Urinary bladder (tissue), 3 donors: ENCODE measurements at regions not wholly inside any gene's neighbourhood (a gene's known extent, or its start where the extent isn't known, plus 50 kb on each side); places are given as distances from the start of the nearest gene placed in this dataset.
"Not testable (repeated sequence)": the region's sequence is repeated elsewhere in the genome, so short reads cannot be mapped to it uniquely, and the experiment has no call there.

ENCODE experiments used
- DNase-seq: peaks from one replicate; pipeline ENCODE4 v3.0.0-alpha.2; 2015; ENCODE audit errors: extremely low spot score
- H3K27ac ChIP-seq: one replicate; pipeline ENCODE4 v1.5.1; 2013; ENCODE audit warnings: low read depth, mild to moderate bottlenecking, moderate library complexity
- H3K36me3 ChIP-seq: one replicate; pipeline ENCODE4 v1.6.1; 2013; ENCODE audit warnings: mild to moderate bottlenecking, moderate library complexity; ENCODE audit not compliant: insufficient read depth
- H3K4me1 ChIP-seq: one replicate; pipeline ENCODE4 v1.6.1; 2013; ENCODE audit warnings: mild to moderate bottlenecking, moderate library complexity; ENCODE audit not compliant: insufficient read depth
- H3K4me3 ChIP-seq: one replicate; pipeline ENCODE4 v1.5.1; 2013; ENCODE audit warnings: low read depth, low read length
- WGBS: extraction: QIAGEN DNeasy Blood & Tissue Kit; methylation state at CpG from one replicate; pipeline ENCODE4 v1.1.7; 2013; 5-methylcytosine and 5-hydroxymethylcytosine counted together
- donor health status: healthy with polysubstance abuse.
- donor health status: healthy.

GRCh38 chr16:73966851-73967250 lies 329.8 kb upstream of the PSMD7 start:
- 82% methylated on average over 5 of the region's 5 CpGs for WGBS

GRCh38 chr16:73965591-73965990 lies 331.0 kb upstream of the PSMD7 start:
- WGBS, result 95% methylated on average over 3 of the region's 3 CpGs

More at GRCh38 chr16:73966851-73967250, 329.8 kb upstream of the PSMD7 start:
- H3K4me1 ChIP-seq, result no peaks in the 10 kb centered on the region
- H3K36me3 ChIP-seq, result no peaks in the 10 kb centered on the region
- no peak for DNase-seq
- H3K27ac ChIP-seq, result no peak overlapping the region
- H3K4me3 ChIP-seq, result no peak overlapping the region

GRCh38 chr16:73956587-73957494 lies 339.8 kb upstream of the PSMD7 start:
- no peaks in the 10 kb centered on the region for H3K4me1 ChIP-seq
- DNase-seq, result peak; percentile 57
- WGBS, result 30% methylated on average over 10 of the region's 10 CpGs
- H3K36me3 ChIP-seq, result no peaks in the 10 kb centered on the region
- no peak overlapping the region for H3K4me3 ChIP-seq
- no peak overlapping the region for H3K27ac ChIP-seq

More at GRCh38 chr16:73965591-73965990, 331.0 kb upstream of the PSMD7 start:
- Histone ChIP-seq H3K4me3 (no peak overlapping the region), H3K4me1 (no peaks in the 10 kb centered on the region), H3K27ac (no peak overlapping the region), H3K36me3 (no peaks in the 10 kb centered on the region)
- no peak for DNase-seq

GRCh38 chr16:73955702-73956101 lies 340.9 kb upstream of the PSMD7 start:
- no peak overlapping the region for H3K4me3 ChIP-seq
- DNase-seq, result no peak
- no peaks in the 10 kb centered on the region for H3K4me1 ChIP-seq
- H3K27ac ChIP-seq, result no peak overlapping the region
- H3K36me3 ChIP-seq, result no peaks in the 10 kb centered on the region
- 39% methylated on average over 11 of the region's 11 CpGs for WGBS

- H3K4me3 ChIP-seq, result no peak overlapping the region
- no peak overlapping the region for H3K27ac ChIP-seq
- no peak for DNase-seq
- 84% methylated on average over 1 of the region's 1 CpG for WGBS
- no peaks in the 10 kb centered on the region for H3K36me3 ChIP-seq
- H3K4me1 ChIP-seq, result no peaks in the 10 kb centered on the region
Measured at GRCh38 chr16:73955255-73955654, 341.4 kb upstream of the PSMD7 start.

- H3K27ac ChIP-seq, result no peak overlapping the region
- no peak for DNase-seq
- no peaks in the 10 kb centered on the region for H3K36me3 ChIP-seq
- WGBS, result 19% methylated on average over 3 of the region's 3 CpGs
- no peaks in the 10 kb centered on the region for H3K4me1 ChIP-seq
- H3K4me3 ChIP-seq, result no peak overlapping the region
Measured at GRCh38 chr16:73951481-73951880, 345.1 kb upstream of the PSMD7 start.

- no peak overlapping the region for H3K27ac ChIP-seq
- H3K4me1 ChIP-seq, result no peaks in the 10 kb centered on the region
- no peaks in the 10 kb centered on the region for H3K36me3 ChIP-seq
- DNase-seq, result peak; percentile 66
- no peak overlapping the region for H3K4me3 ChIP-seq
- WGBS, result 45% methylated on average over 7 of the region's 7 CpGs
Measured at GRCh38 chr16:73949574-73950320, 346.9 kb upstream of the PSMD7 start.

GRCh38 chr16:73945631-73946030 lies 351.0 kb upstream of the PSMD7 start:
- H3K4me3 ChIP-seq, result no peak overlapping the region
- H3K27ac ChIP-seq, result no peak overlapping the region
- WGBS, result 44% methylated on average over 4 of the region's 4 CpGs
- H3K4me1 ChIP-seq, result no peaks in the 10 kb centered on the region
- H3K36me3 ChIP-seq, result no peaks in the 10 kb centered on the region
- DNase-seq, result no peak

GRCh38 chr16:73943184-73943583 lies 353.4 kb upstream of the PSMD7 start:
- H3K4me1 ChIP-seq, H3K4me3 ChIP-seq, H3K27ac ChIP-seq, H3K36me3 ChIP-seq, DNase-seq: not testable (repeated sequence)
- WGBS, result 95% methylated on average over 11 of the region's 11 CpGs

GRCh38 chr16:73940786-73941185 lies 355.8 kb upstream of the PSMD7 start:
- H3K27ac ChIP-seq, H3K4me1 ChIP-seq, DNase-seq, H3K36me3 ChIP-seq, H3K4me3 ChIP-seq: not testable (repeated sequence)
- WGBS, result 92% methylated on average over 7 of the region's 7 CpGs

- 89% methylated on average over 3 of the region's 3 CpGs for WGBS
- no peak for DNase-seq
- Histone ChIP-seq H3K4me1 (no peaks in the 10 kb centered on the region), H3K4me3 (no peak overlapping the region), H3K27ac (no peak overlapping the region), H3K36me3 (no peaks in the 10 kb centered on the region)
Measured at GRCh38 chr16:73923951-73924350, 372.7 kb upstream of the PSMD7 start.

- no peak overlapping the region for H3K4me3 ChIP-seq
- H3K27ac ChIP-seq, result no peak overlapping the region
- H3K36me3 ChIP-seq, result no peaks in the 10 kb centered on the region
- 96% methylated on average over 3 of the region's 3 CpGs for WGBS
- no peak for DNase-seq
- no peaks in the 10 kb centered on the region for H3K4me1 ChIP-seq
Measured at GRCh38 chr16:73921295-73921694, 375.3 kb upstream of the PSMD7 start.

- H3K4me3 ChIP-seq, result no peak overlapping the region
- no peak overlapping the region for H3K27ac ChIP-seq
- 51% methylated on average over 10 of the region's 10 CpGs for WGBS
- no peak for DNase-seq
- no peaks in the 10 kb centered on the region for H3K4me1 ChIP-seq
- H3K36me3 ChIP-seq, result no peaks in the 10 kb centered on the region
Measured at GRCh38 chr16:73916829-73917594, 379.6 kb upstream of the PSMD7 start.
